ENCODE measurements at regions not wholly inside any gene's neighbourhood (a gene's known extent, or its start where the extent isn't known, plus 50 kb on each side); places are given as distances from the start of the nearest gene placed in this dataset.

GRCh38 chr3:168427835-168428475 lies 332.2 kb upstream of the GOLIM4 start:
- no peak for DNase-seq (ENCODE audit: low read depth)
- H3K4me3 ChIP-seq (ENCODE audit: low read depth, low read length) = no peak overlapping the region
- TF ChIP-seq CTCF (IDR thresholded peaks at IDR 0.05; ENCODE audit: control insufficient read depth, extremely low read depth, insufficient read depth) = no peak

GRCh38 chr3:168427156-168427555 lies 331.4 kb upstream of the GOLIM4 start:
- DNase-seq (ENCODE audit: low read depth) = no peak
- no peak overlapping the region for H3K4me3 ChIP-seq (ENCODE audit: low read depth, low read length)
- no peak for TF ChIP-seq CTCF (IDR thresholded peaks at IDR 0.05; ENCODE audit: control insufficient read depth, extremely low read depth, insufficient read depth)

- no peak for TF ChIP-seq CTCF (IDR thresholded peaks at IDR 0.05; ENCODE audit: control insufficient read depth, extremely low read depth, insufficient read depth)
- H3K4me3 ChIP-seq (ENCODE audit: low read depth, low read length) = no peak overlapping the region
- no peak for DNase-seq (ENCODE audit: low read depth)
Observed at GRCh38 chr3:168425936-168426595, 330.3 kb upstream of the GOLIM4 start.

GRCh38 chr3:168424059-168424734 lies 328.5 kb upstream of the GOLIM4 start:
- no peak for TF ChIP-seq CTCF (IDR thresholded peaks at IDR 0.05; ENCODE audit: control insufficient read depth, extremely low read depth, insufficient read depth)
- DNase-seq (ENCODE audit: low read depth) = no peak
- H3K4me3 ChIP-seq (ENCODE audit: low read depth, low read length) = no peak overlapping the region

- TF ChIP-seq CTCF (IDR thresholded peaks at IDR 0.05; ENCODE audit: control insufficient read depth, extremely low read depth, insufficient read depth) = no peak
- no peak overlapping the region for H3K4me3 ChIP-seq (ENCODE audit: low read depth, low read length)
- DNase-seq (ENCODE audit: low read depth) = no peak
Observed at GRCh38 chr3:168422843-168423242, 327.1 kb upstream of the GOLIM4 start.

GRCh38 chr3:168419091-168419490 lies 323.4 kb upstream of the GOLIM4 start:
- H3K4me3 ChIP-seq (ENCODE audit: low read depth, low read length) = no peak overlapping the region
- no peak for DNase-seq (ENCODE audit: low read depth)
- TF ChIP-seq CTCF (IDR thresholded peaks at IDR 0.05; ENCODE audit: control insufficient read depth, extremely low read depth, insufficient read depth) = no peak
